Ecto neural progenitor cell (in vitro differentiated cells): ENCODE measurements at regions not wholly inside any gene's neighbourhood (a gene's known extent, or its start where the extent isn't known, plus 50 kb on each side); places are given as distances from the start of the nearest gene placed in this dataset.
"Not testable (repeated sequence)": the region's sequence is repeated elsewhere in the genome, so short reads cannot be mapped to it uniquely, and the experiment has no call there.

Source experiments
- DNase-seq: peaks from one replicate; pipeline ENCODE4 v3.0.0-alpha.2; 2018; ENCODE audit warnings: low spot score

DNA sequence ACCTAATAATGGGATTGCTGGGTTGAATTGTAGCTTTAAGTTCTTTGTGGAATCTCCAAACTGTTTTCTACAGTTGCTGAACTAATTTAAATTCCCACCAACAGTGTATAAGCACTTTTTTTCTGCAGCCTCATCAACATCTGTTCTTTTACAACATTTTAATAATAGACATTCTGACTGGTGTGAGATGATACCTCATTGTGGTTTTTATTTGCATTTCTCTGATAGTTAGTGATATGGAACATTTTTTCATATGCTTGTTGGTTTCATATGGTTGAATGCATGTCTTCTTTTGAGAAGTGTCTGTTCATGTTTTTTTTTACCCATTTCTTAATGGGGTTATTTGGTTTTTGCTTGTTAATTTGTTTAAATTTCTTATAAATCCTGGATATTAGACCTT is 1718.9 kb downstream of the C4orf33 start:
- DNase-seq = no peak

- no peak for DNase-seq
Measured at GRCh38 chr4:130820448-130820847, 1724.5 kb downstream of the C4orf33 start.

DNA sequence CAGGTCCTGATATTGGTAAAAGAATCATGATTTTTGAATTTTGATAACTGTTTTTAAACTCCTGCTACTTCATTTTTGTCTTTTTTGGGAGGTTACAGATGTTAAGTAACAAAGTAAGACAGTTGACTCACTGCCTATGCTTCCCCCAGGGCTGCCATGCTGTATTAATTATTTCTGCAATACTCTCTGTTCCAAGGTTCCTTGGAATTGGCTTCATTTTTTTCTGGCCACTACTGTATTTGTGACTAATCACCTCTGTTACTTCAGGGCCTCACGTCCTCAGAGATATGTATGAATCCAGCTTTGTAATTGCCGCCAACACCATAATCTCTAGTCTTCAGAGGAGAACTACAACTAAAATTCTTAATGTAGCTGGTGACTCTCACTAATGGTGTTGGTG is 1729.3 kb downstream of the C4orf33 start:
- no peak for DNase-seq

- no peak for DNase-seq
Measured at GRCh38 chr4:130850019-130850524, 1754.1 kb downstream of the C4orf33 start.

- DNase-seq = no peak
Measured at GRCh38 chr4:130851107-130851506, 1755.2 kb downstream of the C4orf33 start.

- DNase-seq = no peak
Measured at GRCh38 chr4:130851932-130852331, 1756.0 kb downstream of the C4orf33 start.

DNA sequence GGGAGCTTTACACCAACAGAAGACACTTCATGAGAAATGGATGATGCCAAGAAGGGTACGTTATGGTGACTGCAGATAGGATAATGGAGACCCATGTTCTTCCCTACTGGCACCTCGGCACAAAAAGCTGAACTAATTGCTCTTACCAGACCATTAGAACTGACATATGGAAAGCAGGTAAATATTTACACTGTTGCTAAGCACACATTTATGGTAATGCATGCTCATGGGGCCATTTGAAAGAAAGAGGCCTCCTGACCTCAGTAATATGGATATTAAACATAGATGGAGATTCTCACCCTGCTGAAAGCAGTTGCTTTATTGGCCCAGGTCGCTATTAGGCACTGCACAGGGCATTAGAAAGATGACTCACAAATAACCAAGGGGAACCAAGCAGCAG is 1759.6 kb downstream of the C4orf33 start:
- DNase-seq = no peak

- no peak for DNase-seq
Measured at GRCh38 chr4:130859991-130860390, 1764.0 kb downstream of the C4orf33 start.

DNA sequence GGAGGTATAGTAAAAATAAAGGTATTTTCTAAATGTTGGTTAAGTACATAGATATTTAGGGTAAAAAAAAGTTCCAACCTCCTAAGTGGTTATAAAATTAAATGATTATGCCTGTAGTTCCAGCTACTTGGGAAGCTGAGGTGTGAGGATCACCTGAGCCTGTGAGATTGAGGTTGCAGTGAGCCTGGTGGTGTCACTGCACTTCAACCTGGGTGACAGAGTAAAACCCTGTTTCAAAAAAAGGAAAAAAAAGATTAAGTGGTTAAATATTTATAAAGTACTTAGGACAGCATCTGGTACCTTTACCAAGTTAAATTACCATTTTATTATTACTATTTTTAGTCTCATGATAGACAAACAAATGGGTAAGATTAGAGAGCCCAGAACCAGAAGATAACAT is 1801.0 kb downstream of the C4orf33 start:
- DNase-seq = no peak

GRCh38 chr4:130901321-130901720 is 1805.4 kb downstream of the C4orf33 start:
- DNase-seq = no peak

DNA sequence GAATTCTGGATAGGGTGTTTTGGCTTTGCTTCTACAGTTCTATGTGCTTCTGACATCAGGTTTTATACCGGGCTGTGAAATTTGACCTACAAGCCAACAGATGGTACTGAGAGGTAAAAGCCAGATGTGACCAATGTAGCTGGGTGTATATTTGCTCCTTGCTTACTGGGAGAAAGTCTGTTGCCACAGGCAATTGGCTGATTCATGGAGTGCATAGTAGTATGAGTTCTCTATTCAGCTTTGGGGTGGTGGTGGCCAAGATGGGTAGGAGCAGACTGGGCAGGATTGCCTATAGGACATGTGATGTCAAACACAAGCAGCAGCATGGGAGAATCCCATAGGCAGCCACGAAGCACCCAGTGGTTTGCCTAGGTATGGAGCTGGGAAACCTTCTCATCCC is 1827.0 kb downstream of the C4orf33 start:
- no peak for DNase-seq

DNA sequence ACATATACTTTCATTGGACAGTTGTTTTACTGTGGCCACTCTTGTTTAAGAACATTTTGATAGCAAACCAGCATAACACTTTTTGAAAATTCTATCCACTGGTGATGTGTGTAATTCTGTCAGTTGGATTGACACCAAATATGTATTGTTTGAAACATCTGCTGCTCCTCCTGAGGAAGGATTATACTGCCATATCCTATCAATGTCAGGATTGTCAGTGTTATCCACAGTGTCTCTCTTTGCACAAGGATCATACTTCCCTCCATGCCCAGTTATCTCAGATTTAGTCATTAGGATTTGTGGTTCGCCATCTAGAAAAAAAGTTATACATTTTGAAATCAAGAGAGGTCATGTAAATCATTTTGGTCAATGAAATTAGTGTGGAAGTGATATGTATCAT is 1859.6 kb downstream of the C4orf33 start:
- no peak for DNase-seq

- DNase-seq = no peak
Measured at GRCh38 chr4:130985371-130985770, 1889.4 kb downstream of the C4orf33 start.

- DNase-seq = no peak
Measured at GRCh38 chr4:130995988-130996387, 1900.0 kb downstream of the C4orf33 start.

- DNase-seq = no peak
Measured at GRCh38 chr4:131001371-131001770, 1905.4 kb downstream of the C4orf33 start.

GRCh38 chr4:131002132-131002531 is 1906.2 kb downstream of the C4orf33 start:
- DNase-seq = no peak

DNA sequence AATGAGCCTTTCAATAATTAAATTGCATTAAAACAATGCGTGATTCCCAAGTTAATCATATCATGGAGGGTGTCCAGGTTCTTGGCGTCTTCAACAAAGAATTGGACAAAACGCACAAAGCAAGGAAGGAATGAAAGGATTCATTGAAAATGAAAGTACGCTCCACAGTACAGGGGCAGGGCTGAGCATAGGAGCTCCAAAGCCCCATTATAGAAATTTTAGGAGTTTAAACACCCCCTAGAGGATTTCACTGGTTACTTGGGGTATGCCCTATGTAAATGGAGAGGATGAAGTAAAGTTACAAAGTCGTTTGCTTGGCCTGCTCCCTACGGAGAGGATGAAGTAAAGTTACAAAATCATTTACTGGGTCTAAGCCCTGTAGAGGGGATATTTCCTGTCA is 1910.4 kb downstream of the C4orf33 start:
- no peak for DNase-seq

GRCh38 chr4:131011961-131012360 is 1916.0 kb downstream of the C4orf33 start:
- not testable (repeated sequence) for DNase-seq

DNA sequence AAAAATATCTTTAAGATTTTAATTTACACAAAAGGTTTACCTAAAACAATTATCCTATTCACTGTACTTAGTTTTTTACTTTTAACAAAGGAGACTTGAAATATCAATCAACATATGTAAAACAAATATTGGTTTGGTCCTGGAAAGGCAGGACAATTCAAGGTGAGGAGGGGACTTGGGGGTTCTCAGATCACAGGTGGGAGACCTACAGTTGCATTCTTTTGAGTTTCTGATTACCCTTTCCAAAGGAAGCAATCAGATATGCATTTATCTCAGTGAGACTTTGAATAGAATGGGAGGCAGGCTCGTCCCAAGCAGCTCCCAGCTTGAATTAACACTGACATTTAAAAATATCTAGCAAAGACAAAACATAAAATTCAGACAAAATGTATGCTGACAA is 1917.3 kb downstream of the C4orf33 start:
- DNase-seq = no peak

GRCh38 chr4:131026771-131027170 is 1930.8 kb downstream of the C4orf33 start:
- no peak for DNase-seq

DNA sequence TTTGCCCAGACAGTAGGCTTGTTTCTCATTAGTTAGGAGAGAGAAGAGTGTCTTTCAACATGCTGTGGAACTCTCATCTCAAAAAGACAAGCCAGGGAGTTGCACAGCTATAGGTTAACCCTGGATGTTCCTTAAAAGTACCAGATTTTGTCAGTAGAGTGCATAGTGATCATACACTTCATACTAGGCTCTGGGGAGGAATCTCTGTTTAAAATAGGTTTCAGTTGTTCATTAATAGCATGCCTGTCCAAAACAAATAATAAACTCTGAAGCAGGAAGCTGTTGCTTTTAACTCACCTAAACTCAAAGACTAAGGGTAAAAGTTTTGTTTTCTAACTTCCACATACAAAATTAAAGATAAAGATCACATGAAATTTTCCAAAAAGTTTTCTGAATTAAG is 1948.4 kb downstream of the C4orf33 start:
- no peak for DNase-seq

DNA sequence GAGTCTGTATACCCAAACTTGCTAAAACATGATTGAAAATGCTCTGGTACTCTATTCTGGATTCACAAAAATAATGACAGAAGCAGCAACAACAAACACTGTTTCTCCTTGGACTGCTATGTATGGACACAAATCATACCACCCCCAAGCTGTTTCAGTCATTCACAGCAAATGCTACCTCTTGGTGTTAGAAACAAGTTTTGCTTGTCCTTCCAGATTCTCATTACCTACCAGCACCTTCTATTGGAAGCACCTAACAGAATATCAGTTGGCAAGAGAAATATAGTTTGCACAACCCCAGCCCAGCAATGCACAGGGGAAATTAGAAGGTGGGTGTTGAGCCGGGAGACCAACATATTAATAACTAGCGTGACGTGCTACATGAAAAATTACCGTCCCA is 1950.9 kb downstream of the C4orf33 start:
- DNase-seq = no peak

DNA sequence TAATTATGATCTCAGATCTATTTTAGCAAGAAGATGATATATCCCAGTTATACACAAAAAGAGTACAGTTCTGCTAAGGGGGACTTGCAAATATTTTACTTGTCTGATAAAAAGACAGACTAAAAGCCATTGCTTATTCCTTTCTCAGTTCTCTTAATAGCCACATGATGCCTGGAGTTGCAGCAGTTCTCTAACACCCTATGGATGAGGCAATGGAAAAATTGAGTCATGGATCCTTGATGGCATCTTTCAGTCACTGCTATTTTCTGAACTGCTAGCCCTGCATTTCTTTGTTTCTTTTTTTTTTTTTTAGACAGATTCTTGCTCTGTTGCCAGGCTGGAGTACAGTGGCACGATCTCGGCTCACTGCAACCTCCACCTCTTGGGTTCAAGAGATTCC is 1956.7 kb downstream of the C4orf33 start:
- DNase-seq = no peak

GRCh38 chr4:131054489-131055019 is 1958.6 kb downstream of the C4orf33 start:
- DNase-seq = no peak

- DNase-seq = no peak
Measured at GRCh38 chr4:131061734-131062133, 1965.8 kb downstream of the C4orf33 start.
